Smooth muscle cell (in vitro differentiated cells): ENCODE measurements at regions not wholly inside any gene's neighbourhood (a gene's known extent, or its start where the extent isn't known, plus 50 kb on each side); places are given as distances from the start of the nearest gene placed in this dataset.

Experiments
- DNase-seq: peaks from one replicate; lab custom pipeline; 2025; ENCODE audit not compliant: unreplicated experiment; lab: John Stamatoyannopoulos, UW
- H2AFZ ChIP-seq: fragments of 200-600 bp; sonication (generic); 2 replicates; pipeline ENCODE4 v1.6.0; 2016; ENCODE audit warnings: antibody characterized with exemption, low read depth, mild to moderate bottlenecking
- H3F3A ChIP-seq: fragments of 200-600 bp; sonication (generic); 2 replicates; pipeline ENCODE4 v1.6.0; 2017; ENCODE audit warnings: antibody characterized with exemption, low read depth
- H3K27ac ChIP-seq: fragments of 200-600 bp; sonication (generic); 2 replicates; pipeline ENCODE4 v1.5.1; 2016; ENCODE audit warnings: low read depth, mild to moderate bottlenecking
- H3K27me3 ChIP-seq: fragments of 200-600 bp; sonication (generic); 2 replicates; pipeline ENCODE4 v1.6.1; 2016; ENCODE audit warnings: low read depth, mild to moderate bottlenecking
- H3K36me3 ChIP-seq: fragments of 200-600 bp; sonication (generic); 2 replicates; pipeline ENCODE4 v1.5.1; 2016; ENCODE audit warnings: low read depth
- H3K4me1 ChIP-seq: fragments of 200-600 bp; sonication (generic); 2 replicates; pipeline ENCODE4 v1.5.1; 2016; ENCODE audit warnings: low read depth
- H3K4me2 ChIP-seq: fragments of 200-600 bp; sonication (generic); 2 replicates; pipeline ENCODE4 v1.6.0; 2016; ENCODE audit warnings: mild to moderate bottlenecking
- H3K4me3 ChIP-seq: fragments of 200-600 bp; sonication (generic); 2 replicates; pipeline ENCODE4 v1.5.1; 2016; ENCODE audit warnings: mild to moderate bottlenecking
- H3K79me2 ChIP-seq: fragments of 200-600 bp; sonication (generic); 2 replicates; pipeline ENCODE4 v1.6.0; 2016; ENCODE audit warnings: low read depth, mild to moderate bottlenecking
- H3K9ac ChIP-seq: fragments of 200-600 bp; sonication (generic); 2 replicates; pipeline ENCODE4 v1.6.0; 2016; ENCODE audit warnings: low read depth
- H3K9me3 ChIP-seq: fragments of 200-600 bp; sonication (generic); replicated peaks from 2 replicates; pipeline ENCODE4 v1.5.1; 2016; ENCODE audit warnings: low read depth
- H4K20me1 ChIP-seq: fragments of 200-600 bp; sonication (generic); 2 replicates; pipeline ENCODE4 v1.6.0; 2016; ENCODE audit warnings: low read depth
- WGBS: methylation state at CpG from one replicate; pipeline ENCODE4 v1.1.7; 2016; ENCODE audit warnings: low lambda C conversion rate; 5-methylcytosine and 5-hydroxymethylcytosine counted together
- TF ChIP-seq, protein P1 (sequence below): fragments of 200-600 bp; sonication (generic); IDR thresholded peaks from 2 replicates; pipeline ENCODE4 v1.5.1; 2017; ENCODE audit warnings: borderline replicate concordance, mild to moderate bottlenecking, antibody characterized with exemption; ENCODE audit not compliant: insufficient read depth, poor library complexity, severe bottlenecking

DNA sequence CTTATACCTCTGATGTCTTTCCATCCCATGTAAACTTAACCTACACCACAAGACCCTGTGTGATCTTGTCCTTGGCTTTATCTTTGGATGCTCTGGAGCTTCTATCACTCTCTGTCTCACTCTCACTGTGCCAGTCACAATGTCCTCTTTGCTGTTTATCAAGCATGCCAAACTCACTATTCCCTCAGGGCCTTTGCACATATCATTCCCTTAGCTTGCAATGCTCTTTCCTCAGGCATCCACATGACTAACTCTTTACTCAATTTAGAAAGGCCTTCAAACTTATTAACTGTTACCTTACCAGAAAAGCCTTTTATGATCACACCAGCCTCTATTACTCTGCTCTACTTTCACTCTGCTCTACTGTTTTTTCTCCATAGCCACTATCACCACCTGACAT, 354.1 kb downstream of the RFC3 start:
- H3K27me3 ChIP-seq, result no peaks in the 10 kb centered on the region
- no peak for DNase-seq
- no peaks in the 10 kb centered on the region for H3K36me3 ChIP-seq
- no peaks in the 10 kb centered on the region for H3F3A ChIP-seq
- no peak overlapping the region for H2AFZ ChIP-seq
- no peaks in the 10 kb centered on the region for H3K79me2 ChIP-seq
- H3K4me2 ChIP-seq, result no peak overlapping the region
- H3K9me3 ChIP-seq, result no peaks in the 10 kb centered on the region
- peaks cover 4% of the 10 kb centered on the region for H3K4me1 ChIP-seq
- no peak overlapping the region for H3K4me3 ChIP-seq
- TF ChIP-seq, protein P1, sequence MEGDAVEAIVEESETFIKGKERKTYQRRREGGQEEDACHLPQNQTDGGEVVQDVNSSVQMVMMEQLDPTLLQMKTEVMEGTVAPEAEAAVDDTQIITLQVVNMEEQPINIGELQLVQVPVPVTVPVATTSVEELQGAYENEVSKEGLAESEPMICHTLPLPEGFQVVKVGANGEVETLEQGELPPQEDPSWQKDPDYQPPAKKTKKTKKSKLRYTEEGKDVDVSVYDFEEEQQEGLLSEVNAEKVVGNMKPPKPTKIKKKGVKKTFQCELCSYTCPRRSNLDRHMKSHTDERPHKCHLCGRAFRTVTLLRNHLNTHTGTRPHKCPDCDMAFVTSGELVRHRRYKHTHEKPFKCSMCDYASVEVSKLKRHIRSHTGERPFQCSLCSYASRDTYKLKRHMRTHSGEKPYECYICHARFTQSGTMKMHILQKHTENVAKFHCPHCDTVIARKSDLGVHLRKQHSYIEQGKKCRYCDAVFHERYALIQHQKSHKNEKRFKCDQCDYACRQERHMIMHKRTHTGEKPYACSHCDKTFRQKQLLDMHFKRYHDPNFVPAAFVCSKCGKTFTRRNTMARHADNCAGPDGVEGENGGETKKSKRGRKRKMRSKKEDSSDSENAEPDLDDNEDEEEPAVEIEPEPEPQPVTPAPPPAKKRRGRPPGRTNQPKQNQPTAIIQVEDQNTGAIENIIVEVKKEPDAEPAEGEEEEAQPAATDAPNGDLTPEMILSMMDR, result no peak
- H3K27ac ChIP-seq, result no peak overlapping the region
- no peaks in the 10 kb centered on the region for H4K20me1 ChIP-seq
- no peak overlapping the region for H3K9ac ChIP-seq

DNA sequence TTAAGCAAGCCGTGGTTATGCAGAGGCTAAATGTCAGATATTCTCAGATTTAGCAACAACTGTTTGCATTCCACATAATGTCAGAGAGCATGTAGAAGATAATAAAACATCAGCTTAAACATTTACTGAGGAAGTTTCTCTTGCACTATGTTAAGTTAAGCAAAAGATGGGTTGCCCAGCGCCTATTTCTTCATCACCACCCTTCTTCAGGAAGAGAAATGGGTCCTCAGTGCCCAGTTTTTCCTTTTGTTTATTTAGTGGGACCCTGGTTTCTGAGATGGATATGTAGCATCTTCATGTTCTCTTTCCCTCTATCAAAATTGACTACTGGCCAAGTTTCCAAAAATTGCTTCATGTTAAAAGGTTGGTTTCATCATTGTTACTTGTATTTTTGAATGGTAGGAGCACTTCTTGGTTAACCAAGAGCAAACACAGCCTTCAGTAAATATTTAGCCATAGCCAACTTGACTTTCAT, 356.8 kb downstream of the RFC3 start:
- Histone ChIP-seq H4K20me1 (no peaks in the 10 kb centered on the region), H3F3A (no peaks in the 10 kb centered on the region), H3K9me3 (no peaks in the 10 kb centered on the region), H2AFZ (no peak overlapping the region), H3K27me3 (no peaks in the 10 kb centered on the region), H3K4me2 (no peak overlapping the region), H3K27ac (no peak overlapping the region), H3K36me3 (no peaks in the 10 kb centered on the region), H3K4me1 (peaks cover 10% of the 10 kb centered on the region), H3K9ac (no peak overlapping the region), H3K4me3 (no peak overlapping the region), H3K79me2 (no peaks in the 10 kb centered on the region)
- TF ChIP-seq, protein P1, result no peak
- 78% methylated on average over 2 of the region's 2 CpGs for WGBS
- DNase-seq, result no peak

DNA sequence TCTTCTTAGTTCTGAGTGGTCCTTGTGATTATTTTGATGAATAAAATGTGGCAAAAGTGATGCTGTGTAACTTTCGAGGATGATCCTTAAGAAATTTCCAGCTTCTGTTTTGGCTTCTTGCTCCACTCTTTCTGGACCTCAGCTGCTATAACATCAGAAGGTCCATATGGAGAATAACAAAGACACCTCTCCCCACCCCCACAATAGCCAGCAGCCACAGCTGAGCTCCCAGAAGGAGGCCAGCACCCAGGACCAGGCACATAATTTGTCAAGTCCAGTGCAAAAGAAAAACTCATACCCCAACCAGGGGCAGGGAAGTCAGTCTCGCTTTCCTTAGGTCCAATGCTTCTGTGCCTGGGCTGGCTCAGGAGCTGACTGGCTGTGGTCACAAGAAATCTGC, 357.6 kb downstream of the RFC3 start:
- no peak overlapping the region for H3K4me2 ChIP-seq
- H3F3A ChIP-seq, result no peaks in the 10 kb centered on the region
- 98% methylated on average over 2 of the region's 2 CpGs for WGBS
- no peak for DNase-seq
- H2AFZ ChIP-seq, result no peak overlapping the region
- no peaks in the 10 kb centered on the region for H3K36me3 ChIP-seq
- no peaks in the 10 kb centered on the region for H4K20me1 ChIP-seq
- H3K27ac ChIP-seq, result no peak overlapping the region
- H3K79me2 ChIP-seq, result no peaks in the 10 kb centered on the region
- no peak overlapping the region for H3K4me3 ChIP-seq
- no peaks in the 10 kb centered on the region for H3K9me3 ChIP-seq
- TF ChIP-seq, protein P1, result no peak
- no peaks in the 10 kb centered on the region for H3K27me3 ChIP-seq
- peaks cover 10% of the 10 kb centered on the region for H3K4me1 ChIP-seq
- no peak overlapping the region for H3K9ac ChIP-seq

DNA sequence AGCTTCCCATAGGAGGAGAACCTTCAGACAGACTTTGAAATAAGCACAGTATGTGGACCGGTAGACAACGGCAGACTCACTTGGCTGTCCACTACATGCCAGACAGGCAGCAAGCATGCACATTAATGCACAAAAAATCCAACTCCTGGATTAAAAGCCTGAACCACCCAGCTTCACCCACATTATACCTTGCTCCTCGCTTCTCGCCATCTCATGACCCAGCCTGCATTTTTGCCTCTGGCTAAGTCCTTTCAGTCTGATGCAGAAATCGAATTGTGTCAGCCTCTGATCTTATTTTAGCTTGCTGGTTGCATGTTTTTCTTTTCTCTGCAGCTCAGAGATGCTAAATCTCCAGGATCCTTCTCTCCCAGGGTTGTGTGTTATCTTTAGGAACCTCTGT, 358.7 kb downstream of the RFC3 start:
- H4K20me1 ChIP-seq, result no peaks in the 10 kb centered on the region
- peak overlapping the region; percentile 29 for H2AFZ ChIP-seq
- TF ChIP-seq, protein P1, result no peak
- no peaks in the 10 kb centered on the region for H3F3A ChIP-seq
- peaks cover 10% of the 10 kb centered on the region for H3K4me1 ChIP-seq
- no peaks in the 10 kb centered on the region for H3K9me3 ChIP-seq
- 51% methylated on average over 5 of the region's 5 CpGs for WGBS
- H3K27ac ChIP-seq, result no peak overlapping the region
- H3K36me3 ChIP-seq, result no peaks in the 10 kb centered on the region
- peak overlapping the region; percentile 45 for H3K4me2 ChIP-seq
- no peak for DNase-seq
- no peaks in the 10 kb centered on the region for H3K79me2 ChIP-seq
- no peaks in the 10 kb centered on the region for H3K27me3 ChIP-seq
- no peak overlapping the region for H3K4me3 ChIP-seq
- no peak overlapping the region for H3K9ac ChIP-seq
